KMS-11 (cell line): ENCODE measurements at regions not wholly inside any gene's neighbourhood (a gene's known extent, or its start where the extent isn't known, plus 50 kb on each side); places are given as distances from the start of the nearest gene placed in this dataset.
A peak's percentile ranks its signal among the peaks of the same experiment; 100 is the strongest.

ENCODE experiments used
- H2AFZ ChIP-seq: fragments of 200-600 bp; sonication (generic); 2 replicates; pipeline ENCODE4 v1.6.1; 2016; ENCODE audit warnings: antibody characterized with exemption, mixed run types, low read depth
- H3K27ac ChIP-seq: fragments of 200-600 bp; sonication (generic); 2 replicates; pipeline ENCODE4 v1.6.1; 2016; ENCODE audit warnings: mild to moderate bottlenecking, mixed run types
- H3K27me3 ChIP-seq: fragments of 200-600 bp; sonication (generic); 2 replicates; pipeline ENCODE4 v1.6.1; 2017; ENCODE audit warnings: mild to moderate bottlenecking, low read depth, mixed run types, moderate library complexity; ENCODE audit not compliant: insufficient read depth
- H3K36me3 ChIP-seq: fragments of 200-600 bp; sonication (generic); 2 replicates; pipeline ENCODE4 v1.6.1; 2017; ENCODE audit warnings: mild to moderate bottlenecking, mixed run types; ENCODE audit not compliant: insufficient read depth
- H3K4me1 ChIP-seq: fragments of 200-600 bp; sonication (generic); 2 replicates; pipeline ENCODE4 v1.6.1; 2016; ENCODE audit warnings: mild to moderate bottlenecking, low read depth, mixed run types; ENCODE audit not compliant: poor library complexity, severe bottlenecking
- H3K4me2 ChIP-seq: fragments of 200-600 bp; sonication (generic); 2 replicates; pipeline ENCODE4 v1.7.0; 2016; ENCODE audit warnings: mild to moderate bottlenecking, mixed run types
- H3K4me3 ChIP-seq: fragments of 200-600 bp; sonication (generic); IDR thresholded peaks from 2 replicates; pipeline ENCODE4 v1.6.1; 2017; ENCODE audit warnings: low read depth, low read length, mixed read lengths; ENCODE audit not compliant: insufficient read depth
- H3K79me2 ChIP-seq: fragments of 200-600 bp; sonication (generic); 2 replicates; pipeline ENCODE4 v1.6.1; 2016; ENCODE audit warnings: low read depth, mixed run types; ENCODE audit not compliant: insufficient read depth
- H3K9ac ChIP-seq: fragments of 200-600 bp; sonication (generic); 2 replicates; pipeline ENCODE4 v1.6.1; 2016; ENCODE audit warnings: mild to moderate bottlenecking, mixed run types
- H4K20me1 ChIP-seq: fragments of 200-600 bp; sonication (generic); 2 replicates; pipeline ENCODE4 v1.6.1; 2016; ENCODE audit warnings: mild to moderate bottlenecking, mixed run types; ENCODE audit not compliant: insufficient read depth
- CTCF ChIP-seq: fragments of 200-600 bp; sonication (generic); conservative IDR thresholded peaks from 2 replicates; pipeline ENCODE4 v1.6.1; 2017; ENCODE audit warnings: low read depth, mild to moderate bottlenecking, antibody characterized with exemption, low read length, moderate library complexity, mixed read lengths

GRCh38 chr10:52481986-52482555 lies 168.0 kb downstream of the DKK1 start:
- TF ChIP-seq CTCF: no peak
- Histone ChIP-seq H3K4me1 (peaks cover 38% of the 10 kb centered on the region), H3K79me2 (no peaks in the 10 kb centered on the region), H3K27me3 (no peaks in the 10 kb centered on the region), H4K20me1 (no peaks in the 10 kb centered on the region), H3K27ac (no peak overlapping the region), H3K9ac (no peak overlapping the region), H3K4me2 (no peak overlapping the region), H3K36me3 (no peaks in the 10 kb centered on the region), H2AFZ (no peak overlapping the region), H3K4me3 (no peak overlapping the region)

GRCh38 chr10:52483587-52483986 lies 169.5 kb downstream of the DKK1 start:
- no peaks in the 10 kb centered on the region for H3K36me3 ChIP-seq
- peak overlapping the region; percentile 47 for H2AFZ ChIP-seq
- peaks cover 35% of the 10 kb centered on the region for H3K4me1 ChIP-seq
- no peaks in the 10 kb centered on the region for H4K20me1 ChIP-seq
- peak overlapping the region; percentile 28 for H3K27ac ChIP-seq
- H3K4me3 ChIP-seq: no peak overlapping the region
- H3K4me2 ChIP-seq: peak overlapping the region; percentile 71
- H3K79me2 ChIP-seq: no peaks in the 10 kb centered on the region
- H3K27me3 ChIP-seq: no peaks in the 10 kb centered on the region
- H3K9ac ChIP-seq: peak overlapping the region; percentile 15; the same call in 1 of the 2 replicates
- TF ChIP-seq CTCF: no peak

DNA sequence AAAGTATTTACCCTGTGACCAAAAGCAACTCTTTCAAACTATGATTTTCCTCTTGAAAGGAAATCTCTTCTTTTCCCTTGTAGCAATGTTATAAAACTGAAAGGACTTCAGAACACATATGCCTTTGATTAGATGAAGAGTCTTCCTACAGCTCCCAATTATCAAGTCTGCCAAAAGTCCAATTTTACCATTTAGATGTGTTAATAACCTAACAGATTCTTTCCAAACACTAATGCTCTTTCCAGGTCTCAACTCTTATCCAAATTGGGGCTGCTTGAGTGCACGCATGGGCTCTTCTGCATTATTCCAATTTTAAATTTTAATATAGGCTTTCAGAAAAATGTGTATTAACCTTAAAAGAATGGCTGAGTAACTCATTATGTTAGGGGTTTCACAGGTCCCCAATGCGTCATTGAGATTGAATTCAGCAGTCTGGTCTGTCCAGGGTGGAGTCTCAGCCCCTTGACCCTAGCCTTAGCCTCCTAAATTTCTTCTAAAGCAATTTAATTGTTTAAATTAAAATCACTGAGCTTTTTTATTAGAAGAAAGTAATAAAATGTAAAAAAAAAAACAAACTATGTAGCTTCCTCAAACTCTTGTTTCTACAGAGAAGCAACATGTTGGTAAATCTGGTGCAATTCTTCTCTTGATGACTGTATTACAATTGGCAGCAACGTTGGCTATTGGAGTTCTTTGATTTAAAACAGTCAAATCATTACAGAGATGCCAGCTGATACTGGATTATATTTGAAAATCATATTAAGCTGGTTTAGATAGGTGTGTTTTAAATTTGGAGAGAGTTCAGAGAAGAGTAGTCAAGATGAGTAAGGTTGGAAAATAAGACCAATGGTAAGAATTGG lies 170.4 kb downstream of the DKK1 start:
- peak overlapping the region; percentile 47 for H2AFZ ChIP-seq
- peak overlapping the region; percentile 71 for H3K4me2 ChIP-seq

DNA sequence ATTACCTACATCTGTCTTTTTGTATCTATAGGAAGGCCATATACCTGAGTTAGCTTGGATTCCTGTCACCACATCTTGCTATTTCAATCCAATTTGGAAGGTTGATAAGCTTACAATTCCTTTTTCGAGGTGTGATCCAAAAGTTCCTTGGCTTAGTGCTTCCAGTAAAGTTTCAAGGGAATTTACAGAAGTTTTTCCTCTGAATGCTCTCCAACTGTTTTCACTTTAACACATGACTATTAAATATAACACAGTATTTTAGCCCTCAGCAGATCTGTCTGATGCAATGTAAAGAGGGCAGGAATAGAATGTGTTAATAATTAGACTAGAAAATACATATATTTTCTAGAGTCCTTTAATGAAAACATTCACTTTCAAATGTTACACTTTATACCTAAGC lies 171.4 kb downstream of the DKK1 start:
- H3K4me2 ChIP-seq: no peak overlapping the region
- TF ChIP-seq CTCF: no peak
- no peaks in the 10 kb centered on the region for H3K27me3 ChIP-seq
- H3K27ac ChIP-seq: no peak overlapping the region
- no peak overlapping the region for H3K4me3 ChIP-seq
- peaks cover 40% of the 10 kb centered on the region for H3K4me1 ChIP-seq
- no peaks in the 10 kb centered on the region for H3K36me3 ChIP-seq
- H3K79me2 ChIP-seq: no peaks in the 10 kb centered on the region
- no peak overlapping the region for H3K9ac ChIP-seq
- H2AFZ ChIP-seq: no peak overlapping the region
- no peaks in the 10 kb centered on the region for H4K20me1 ChIP-seq

More for the DNA sequence above, 170.4 kb downstream of the DKK1 start:
- Histone ChIP-seq H3K4me1 (peaks cover 40% of the 10 kb centered on the region), H3K9ac (no peak overlapping the region; the same call in 1 of the 2 replicates), H3K36me3 (no peaks in the 10 kb centered on the region), H3K27ac (peak overlapping the region; percentile 28; the same call in 1 of the 2 replicates), H4K20me1 (no peaks in the 10 kb centered on the region), H3K79me2 (no peaks in the 10 kb centered on the region), H3K4me3 (no peak overlapping the region), H3K27me3 (no peaks in the 10 kb centered on the region)
- TF ChIP-seq CTCF: no peak
